Midbrain (tissue), 1 donor: ENCODE measurements at regions not wholly inside any gene's neighbourhood (a gene's known extent, or its start where the extent isn't known, plus 50 kb on each side); places are given as distances from the start of the nearest gene placed in this dataset.

ENCODE experiments used
- DNase-seq: peaks from one replicate; lab custom pipeline; 2025; lab: John Stamatoyannopoulos, UW

DNA sequence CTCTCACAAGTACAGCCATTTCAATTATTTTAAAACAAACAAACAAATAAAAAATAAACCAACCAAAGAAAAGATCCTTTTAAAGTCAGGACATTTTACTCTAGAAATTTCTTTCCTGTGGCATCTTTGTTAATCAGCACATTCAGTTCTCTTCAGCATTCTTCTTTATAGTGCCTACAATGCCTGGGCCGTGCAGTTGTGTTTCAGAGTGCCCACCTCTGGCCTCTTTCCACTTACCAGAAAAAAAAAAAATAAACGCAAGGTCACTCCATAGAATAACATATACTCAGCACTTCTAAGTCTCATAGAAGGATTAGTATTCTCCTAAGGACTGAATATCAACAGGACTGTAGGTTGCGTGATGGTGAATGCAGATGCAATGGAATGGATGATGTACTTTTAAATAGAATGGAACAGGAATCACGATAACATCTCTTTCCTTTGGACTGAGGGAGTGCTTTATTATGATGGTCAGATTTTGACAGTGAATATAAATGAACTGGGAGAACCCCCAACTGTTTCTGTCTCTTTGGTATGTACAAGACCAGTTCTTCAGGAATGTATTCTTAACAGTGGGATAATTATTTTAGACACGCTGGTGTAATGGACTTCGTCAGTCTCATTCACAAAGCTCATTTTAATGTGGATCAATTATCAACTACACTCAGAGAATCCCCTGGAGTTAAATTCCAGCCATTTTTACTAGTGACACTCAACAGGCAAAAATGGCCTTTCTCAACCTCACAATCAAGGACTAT, 125.0 kb upstream of the NBEA start:
- DNase-seq: no peak

DNA sequence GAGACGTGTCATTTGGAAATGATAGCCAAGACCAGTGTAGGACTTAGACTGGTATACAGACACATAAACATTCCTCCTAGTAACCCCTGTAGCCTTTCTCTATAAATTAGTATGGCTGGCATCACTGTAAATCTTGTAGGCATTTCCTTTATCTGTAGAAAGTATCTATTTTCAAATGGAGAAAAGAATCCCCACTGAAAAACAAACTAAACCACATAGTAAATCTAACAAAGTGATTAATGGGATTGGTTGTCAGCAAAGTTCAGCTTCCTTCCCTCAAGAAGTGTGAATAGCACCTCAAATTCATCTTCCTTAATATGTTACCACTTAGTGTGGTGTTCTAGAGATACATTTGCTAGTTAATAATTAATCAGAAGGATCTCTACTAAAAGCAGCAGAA, 119.4 kb upstream of the NBEA start:
- no peak for DNase-seq

DNA sequence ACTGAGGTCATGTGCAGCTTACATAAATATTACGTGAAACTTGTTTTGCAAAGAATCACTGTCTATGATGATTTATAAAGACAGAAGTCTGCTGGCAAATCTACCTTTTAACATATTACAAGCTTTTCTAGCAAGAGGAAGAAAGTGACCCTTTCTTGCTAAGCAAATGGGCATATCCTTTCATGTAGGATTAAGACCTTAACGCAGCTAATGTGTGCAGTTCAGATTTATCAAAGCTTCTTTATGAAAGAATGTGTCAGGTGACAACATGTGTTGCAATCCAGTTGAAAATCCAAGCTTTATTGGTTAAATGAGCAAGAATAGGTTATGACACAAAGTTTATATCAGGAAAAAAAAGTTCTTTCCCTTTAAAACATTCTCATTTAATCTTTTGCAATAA, 115.6 kb upstream of the NBEA start:
- DNase-seq: no peak

DNA sequence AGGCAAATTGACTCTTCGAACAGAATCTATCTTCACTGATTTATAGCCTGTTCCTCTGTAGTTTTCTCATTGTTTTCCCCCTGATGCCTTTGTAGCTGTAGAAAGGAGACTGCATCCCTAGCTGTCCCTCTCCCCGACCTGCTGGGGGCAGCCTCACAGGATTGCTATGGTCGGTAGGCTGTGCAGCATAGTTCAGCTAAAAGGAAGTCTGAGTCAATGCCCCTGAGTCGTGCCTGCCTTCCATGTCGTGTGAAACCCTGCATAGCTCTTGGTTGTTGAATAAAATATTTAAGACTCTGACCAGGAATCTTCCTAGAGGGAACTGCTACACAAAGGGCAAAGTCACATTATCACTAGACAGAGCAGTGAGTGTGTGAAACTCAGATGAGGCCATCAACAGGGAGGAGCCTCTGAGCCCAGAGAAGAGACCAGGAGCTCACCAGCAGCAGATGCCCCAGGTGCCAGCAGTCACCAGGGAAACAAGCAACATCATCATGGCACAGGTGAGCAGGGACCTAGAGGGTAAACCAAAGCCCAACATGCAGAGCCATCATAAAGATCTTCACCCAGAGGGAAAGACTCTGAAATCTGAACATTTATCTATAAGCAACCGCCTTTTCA, 108.4 kb upstream of the NBEA start:
- DNase-seq: no peak

DNA sequence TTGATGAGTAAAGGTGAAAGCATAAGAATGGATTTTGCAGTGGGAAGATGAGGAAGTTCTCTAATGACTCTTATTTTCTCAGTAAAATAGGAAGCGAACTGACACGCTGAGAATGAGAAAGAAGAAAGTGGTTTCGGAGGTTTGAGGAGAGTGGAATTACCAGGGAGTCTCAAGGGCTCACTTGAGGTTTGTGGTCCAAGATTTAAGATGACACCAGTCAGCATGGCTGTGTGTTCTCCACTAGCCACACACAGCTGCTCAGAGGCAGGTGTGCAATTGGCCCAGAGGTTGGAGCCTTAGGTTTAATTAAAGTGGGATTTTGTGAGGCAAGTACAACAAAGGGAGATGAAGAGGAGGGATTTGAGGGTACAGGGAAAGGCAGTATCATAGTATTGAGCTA, 99.6 kb upstream of the NBEA start:
- no peak for DNase-seq

GRCh38 chr13:34847766-34848165, 94.3 kb upstream of the NBEA start:
- no peak for DNase-seq

DNA sequence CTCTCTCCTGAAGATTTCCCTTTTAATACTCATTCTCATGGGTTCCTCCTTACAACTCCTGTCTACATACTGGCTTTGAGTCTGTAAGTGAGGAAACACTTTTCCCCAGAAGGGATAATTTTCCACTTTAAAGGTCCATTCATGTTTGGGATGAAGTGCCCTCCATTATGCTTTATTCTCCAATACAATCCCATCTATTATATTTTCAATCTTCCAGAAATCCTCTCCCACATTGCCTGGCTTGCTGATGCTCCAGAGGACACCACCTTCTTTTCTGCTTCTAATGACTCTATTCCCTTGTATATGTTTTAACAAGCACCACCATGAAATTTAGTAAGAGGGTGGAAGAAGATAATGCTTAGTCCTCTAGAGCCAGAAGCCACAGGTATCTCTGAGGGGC, 92.7 kb upstream of the NBEA start:
- no peak for DNase-seq

- DNase-seq: no peak
Measured at GRCh38 chr13:34853161-34853560, 88.9 kb upstream of the NBEA start.

DNA sequence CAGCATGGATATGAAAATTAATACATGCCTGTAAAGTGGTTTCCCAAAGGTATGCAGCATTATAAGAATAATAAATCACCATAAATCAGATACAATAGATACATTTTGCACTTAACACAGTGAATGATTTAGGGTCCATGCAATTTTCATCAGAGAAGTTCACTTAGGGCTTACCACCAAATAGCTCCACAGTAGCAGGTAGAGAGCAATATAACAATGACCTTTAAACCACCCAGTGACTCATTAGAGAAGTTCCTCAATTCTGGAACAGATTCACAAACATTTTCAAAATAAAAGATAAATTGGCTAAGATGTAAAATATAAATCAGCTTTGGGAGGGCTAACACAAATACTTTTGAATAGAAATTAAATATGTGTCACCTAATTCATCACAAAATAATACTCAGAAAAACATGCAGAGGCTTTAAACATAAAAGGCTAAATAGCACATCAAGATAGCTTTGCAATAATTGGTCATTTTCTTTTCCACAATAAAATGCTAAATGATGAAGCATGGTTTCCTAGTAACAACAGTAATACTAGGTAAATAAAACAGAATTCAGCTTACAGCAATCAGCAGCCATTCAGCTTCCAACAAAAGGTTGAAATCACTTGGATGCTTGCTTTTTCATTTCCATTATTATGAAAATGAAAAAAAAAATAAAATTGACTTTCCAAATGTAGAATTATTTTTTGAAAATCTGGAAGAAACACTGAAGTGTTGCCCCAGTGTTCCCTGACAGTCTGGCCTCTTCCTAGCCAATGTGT, 84.3 kb upstream of the NBEA start:
- DNase-seq: no peak

DNA sequence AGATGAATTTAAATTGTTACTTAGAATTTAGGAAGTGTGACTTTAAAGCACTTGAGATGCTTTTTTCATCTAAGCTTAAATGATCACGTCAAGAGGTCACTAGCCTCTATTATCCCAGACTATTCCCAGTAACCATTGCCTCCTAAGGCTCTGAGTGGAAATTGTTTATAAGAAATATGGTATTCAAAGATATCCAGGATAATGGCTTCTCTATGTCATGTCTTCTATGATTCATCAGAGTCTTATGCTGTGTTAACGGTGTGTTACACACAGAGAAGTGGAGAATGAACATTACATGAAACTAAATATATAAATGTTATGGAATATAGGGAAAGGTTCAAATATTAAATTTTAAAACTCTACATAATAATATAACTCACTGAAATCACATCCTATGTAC, 79.8 kb upstream of the NBEA start:
- DNase-seq: no peak

GRCh38 chr13:34862716-34863115, 79.4 kb upstream of the NBEA start:
- DNase-seq: no peak

DNA sequence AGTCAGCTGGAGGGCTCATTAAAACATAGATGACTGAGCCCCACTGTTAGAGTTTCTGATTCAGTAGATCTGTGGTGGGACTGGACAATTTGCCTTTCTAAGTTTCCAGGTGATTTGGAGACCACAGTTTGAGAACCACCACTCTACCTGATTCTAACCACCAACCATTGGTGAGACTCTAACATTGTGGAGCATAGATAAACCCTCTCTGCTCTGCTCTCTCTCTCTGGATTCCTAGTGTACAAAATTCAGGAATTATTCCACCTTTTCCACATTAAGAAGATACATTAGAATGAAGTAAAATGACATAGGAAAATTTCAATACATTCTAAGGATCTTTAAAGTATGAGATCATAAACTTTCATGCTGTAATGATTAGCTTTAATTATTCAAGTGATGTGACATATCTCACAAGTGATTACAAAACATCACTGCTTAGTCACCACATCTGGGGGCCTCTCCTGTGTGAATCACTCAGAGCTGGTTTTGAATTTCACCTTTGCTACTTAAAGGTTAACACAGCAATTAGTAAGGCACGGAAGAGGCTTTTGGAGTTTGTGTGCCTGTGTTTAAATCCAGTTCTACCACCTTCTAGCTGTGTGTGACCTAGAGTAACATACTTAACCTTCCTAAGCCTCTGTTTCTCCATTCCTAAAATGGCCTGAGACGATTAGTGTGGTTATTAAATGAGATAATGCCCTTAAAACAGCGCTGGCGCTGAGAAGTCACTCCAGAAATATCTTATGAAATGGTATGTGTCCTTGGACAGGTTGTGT, 78.5 kb upstream of the NBEA start:
- DNase-seq: no peak

DNA sequence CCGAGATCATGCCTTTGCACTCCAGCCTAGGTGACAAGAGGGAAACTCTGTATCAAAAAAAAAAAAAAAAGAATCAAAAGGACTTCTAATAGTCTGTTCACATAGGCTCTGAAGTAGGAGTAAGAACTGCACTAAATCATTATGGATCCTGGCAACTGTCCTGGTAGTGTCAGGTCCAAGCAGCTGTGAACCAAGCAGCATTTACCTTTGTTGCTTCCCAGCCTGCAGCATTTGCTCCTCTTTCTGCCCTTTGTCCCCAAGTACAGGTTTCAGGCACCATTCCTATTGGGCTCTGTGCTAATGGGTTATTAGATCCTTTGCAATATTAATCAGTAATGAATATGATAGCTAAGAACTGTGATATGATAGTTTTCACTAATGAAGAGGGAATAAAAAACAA, 77.4 kb upstream of the NBEA start:
- DNase-seq: no peak

- no peak for DNase-seq
Measured at GRCh38 chr13:34867590-34867989, 74.5 kb upstream of the NBEA start.

GRCh38 chr13:34868733-34869132, 73.3 kb upstream of the NBEA start:
- DNase-seq: no peak

- no peak for DNase-seq
Measured at GRCh38 chr13:34869696-34870095, 72.4 kb upstream of the NBEA start.

DNA sequence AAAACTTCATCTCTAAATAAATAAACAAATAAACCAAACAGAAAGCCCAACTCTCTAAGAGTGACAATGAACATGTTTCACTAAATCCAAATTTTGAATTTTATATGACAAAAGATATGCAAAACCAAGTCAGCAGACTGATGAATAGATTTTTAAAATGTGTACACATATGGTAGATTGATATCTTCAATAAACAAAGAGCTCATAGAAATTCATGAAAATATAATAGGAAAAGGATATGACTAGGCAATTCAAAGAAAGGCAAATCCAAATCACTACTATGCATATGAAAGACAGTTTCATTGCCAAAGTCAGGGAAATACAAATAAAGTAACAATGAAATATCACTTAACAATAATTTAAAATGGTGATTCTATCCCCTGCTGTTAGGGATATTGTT, 63.7 kb upstream of the NBEA start:
- DNase-seq: no peak

DNA sequence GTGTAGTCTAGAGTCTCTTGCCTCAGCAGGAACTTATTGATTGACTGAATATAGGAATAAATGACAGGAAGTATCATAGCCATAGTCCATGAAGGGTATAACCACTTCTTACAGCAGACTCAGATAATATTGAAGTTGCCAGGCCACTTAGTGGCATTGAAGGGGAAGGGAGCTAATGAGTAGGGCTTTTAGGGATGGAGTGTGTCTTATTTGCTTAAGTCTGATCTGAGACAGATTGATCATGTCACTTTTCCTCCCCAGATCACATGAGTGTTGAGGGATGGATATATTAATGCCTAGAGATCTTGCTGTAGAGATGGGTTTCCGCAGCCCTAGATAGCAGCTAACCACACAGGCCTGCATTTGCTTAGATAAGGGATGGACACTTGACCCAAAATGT, 62.2 kb upstream of the NBEA start:
- DNase-seq: no peak

DNA sequence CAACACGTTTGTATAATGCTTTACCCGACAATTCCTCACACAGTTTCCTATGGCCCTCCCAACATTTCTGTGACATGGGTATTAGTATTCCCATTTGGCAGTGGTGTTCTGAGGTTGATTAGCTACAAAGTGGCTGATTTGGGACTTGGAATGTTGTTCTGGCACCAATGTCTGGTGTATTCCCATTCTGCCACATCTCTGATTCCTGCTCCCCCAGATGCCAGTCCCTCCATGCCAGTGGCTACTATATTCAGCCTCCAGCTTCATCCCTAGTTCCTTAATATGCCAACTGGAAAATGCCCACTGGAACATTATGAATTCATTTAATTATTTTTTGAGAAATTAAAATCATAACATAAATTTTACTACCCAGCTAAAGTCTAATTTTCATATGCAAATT, 60.6 kb upstream of the NBEA start:
- DNase-seq: no peak

DNA sequence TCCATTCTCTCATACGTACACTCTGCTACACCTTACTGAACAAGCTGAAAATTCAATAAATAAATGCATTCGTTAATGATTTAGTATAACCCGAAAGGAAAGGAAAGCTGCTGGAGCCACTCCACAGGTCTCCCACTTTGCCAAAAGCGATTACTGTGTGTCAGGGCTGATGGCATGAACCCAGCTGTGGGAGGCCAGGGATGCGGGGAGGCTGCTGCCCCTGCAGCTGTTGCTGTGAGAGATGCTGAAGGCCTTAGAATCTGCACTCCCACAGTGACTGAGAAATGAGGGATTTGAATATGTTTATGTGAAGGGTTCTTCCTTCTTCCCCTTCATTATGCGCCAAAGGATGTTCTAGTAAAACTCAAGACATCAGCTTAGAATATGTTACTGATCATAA, 58.7 kb upstream of the NBEA start:
- DNase-seq: no peak

DNA sequence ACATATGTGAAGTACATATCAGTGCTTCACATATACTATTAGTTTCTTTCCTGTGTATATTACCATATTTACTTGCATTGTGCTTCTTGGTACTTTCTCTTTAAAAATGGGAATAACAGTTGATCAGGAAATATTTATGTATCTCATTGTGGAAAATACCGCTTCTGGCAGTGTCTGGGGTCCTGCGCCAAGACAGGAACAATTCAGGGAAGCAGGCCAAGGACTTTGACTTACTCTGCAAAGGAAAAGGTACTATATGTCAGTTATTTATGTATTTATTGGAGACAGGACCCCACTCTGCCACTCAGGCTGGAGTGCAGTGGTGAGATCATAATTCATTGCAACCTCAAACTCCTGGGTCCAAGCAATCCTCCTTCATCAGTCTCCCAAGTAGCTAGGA, 57.7 kb upstream of the NBEA start:
- DNase-seq: no peak

GRCh38 chr13:34886121-34886875, 55.8 kb upstream of the NBEA start:
- DNase-seq: no peak
